HEK293 (cell line): ENCODE measurements at regions not wholly inside any gene's neighbourhood (a gene's known extent, or its start where the extent isn't known, plus 50 kb on each side); places are given as distances from the start of the nearest gene placed in this dataset.

ENCODE experiments used
- GLI4 ChIP-seq: fragments of 450-650 bp; formaldehyde crosslinking; IDR thresholded peaks from 2 replicates; pipeline ENCODE4 v1.5.1; 2016; ENCODE audit warnings: missing biosample characterization, missing genetic modification characterization
- MZF1 ChIP-seq: fragments of 450-650 bp; formaldehyde crosslinking; IDR thresholded peaks from 2 replicates; pipeline ENCODE4 v1.5.1; 2017; ENCODE audit warnings: missing biosample characterization, missing genetic modification characterization, borderline replicate concordance
- SP3 ChIP-seq: fragments of 450-650 bp; formaldehyde crosslinking; IDR thresholded peaks from 2 replicates; pipeline ENCODE4 v1.5.1; 2016; ENCODE audit warnings: missing biosample characterization, missing genetic modification characterization
- ZNF140 ChIP-seq: fragments of 450-650 bp; formaldehyde crosslinking; IDR thresholded peaks from 2 replicates; pipeline ENCODE4 v1.5.1; 2016; ENCODE audit warnings: missing biosample characterization, missing genetic modification characterization
- ZNF155 ChIP-seq: fragments of 450-650 bp; formaldehyde crosslinking; IDR thresholded peaks from 2 replicates; pipeline ENCODE4 v1.5.1; 2016; ENCODE audit warnings: missing biosample characterization, missing genetic modification characterization
- ZNF571 ChIP-seq: fragments of 450-650 bp; formaldehyde crosslinking; IDR thresholded peaks from 2 replicates; pipeline ENCODE4 v1.5.0; 2017; ENCODE audit warnings: missing biosample characterization, missing genetic modification characterization
- TF ChIP-seq, protein P1 (sequence below): fragments of 450-650 bp; formaldehyde crosslinking; IDR thresholded peaks from 2 replicates; pipeline ENCODE4 v1.5.1; 2016; ENCODE audit warnings: missing biosample characterization, missing genetic modification characterization
- TF ChIP-seq, protein P2 (sequence below): fragments of 450-650 bp; formaldehyde crosslinking; IDR thresholded peaks from 2 replicates; pipeline ENCODE4 v1.5.1; 2016; ENCODE audit warnings: missing biosample characterization, missing genetic modification characterization

DNA sequence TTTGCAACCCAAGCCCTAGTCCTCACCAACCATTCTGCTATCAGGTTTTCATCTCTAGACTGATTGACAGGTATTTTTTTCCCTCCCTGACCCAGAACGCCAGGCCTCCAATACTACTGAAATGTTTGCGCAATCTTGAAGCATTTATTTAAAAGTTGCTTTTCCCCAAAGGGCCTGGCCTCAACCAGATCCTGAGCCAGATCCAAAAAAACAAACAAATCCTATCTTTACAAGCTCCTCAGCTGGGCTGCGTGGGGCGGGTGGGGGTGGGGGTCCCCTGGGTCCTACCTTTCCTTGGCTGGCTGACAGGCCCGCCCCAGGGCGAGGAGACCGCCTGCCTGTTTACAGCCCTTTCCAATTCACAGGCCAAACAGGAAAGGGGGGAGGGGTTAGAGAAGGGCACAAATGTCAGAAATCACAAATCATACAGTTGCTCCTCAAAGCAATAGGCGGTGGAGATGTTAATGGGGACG is 98.8 kb downstream of the FOXD2 start:
- TF ChIP-seq, protein P1, sequence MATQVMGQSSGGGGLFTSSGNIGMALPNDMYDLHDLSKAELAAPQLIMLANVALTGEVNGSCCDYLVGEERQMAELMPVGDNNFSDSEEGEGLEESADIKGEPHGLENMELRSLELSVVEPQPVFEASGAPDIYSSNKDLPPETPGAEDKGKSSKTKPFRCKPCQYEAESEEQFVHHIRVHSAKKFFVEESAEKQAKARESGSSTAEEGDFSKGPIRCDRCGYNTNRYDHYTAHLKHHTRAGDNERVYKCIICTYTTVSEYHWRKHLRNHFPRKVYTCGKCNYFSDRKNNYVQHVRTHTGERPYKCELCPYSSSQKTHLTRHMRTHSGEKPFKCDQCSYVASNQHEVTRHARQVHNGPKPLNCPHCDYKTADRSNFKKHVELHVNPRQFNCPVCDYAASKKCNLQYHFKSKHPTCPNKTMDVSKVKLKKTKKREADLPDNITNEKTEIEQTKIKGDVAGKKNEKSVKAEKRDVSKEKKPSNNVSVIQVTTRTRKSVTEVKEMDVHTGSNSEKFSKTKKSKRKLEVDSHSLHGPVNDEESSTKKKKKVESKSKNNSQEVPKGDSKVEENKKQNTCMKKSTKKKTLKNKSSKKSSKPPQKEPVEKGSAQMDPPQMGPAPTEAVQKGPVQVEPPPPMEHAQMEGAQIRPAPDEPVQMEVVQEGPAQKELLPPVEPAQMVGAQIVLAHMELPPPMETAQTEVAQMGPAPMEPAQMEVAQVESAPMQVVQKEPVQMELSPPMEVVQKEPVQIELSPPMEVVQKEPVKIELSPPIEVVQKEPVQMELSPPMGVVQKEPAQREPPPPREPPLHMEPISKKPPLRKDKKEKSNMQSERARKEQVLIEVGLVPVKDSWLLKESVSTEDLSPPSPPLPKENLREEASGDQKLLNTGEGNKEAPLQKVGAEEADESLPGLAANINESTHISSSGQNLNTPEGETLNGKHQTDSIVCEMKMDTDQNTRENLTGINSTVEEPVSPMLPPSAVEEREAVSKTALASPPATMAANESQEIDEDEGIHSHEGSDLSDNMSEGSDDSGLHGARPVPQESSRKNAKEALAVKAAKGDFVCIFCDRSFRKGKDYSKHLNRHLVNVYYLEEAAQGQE (tag by site-specific recombination) = no peak
- no peak for TF ChIP-seq MZF1
- TF ChIP-seq, protein P2, sequence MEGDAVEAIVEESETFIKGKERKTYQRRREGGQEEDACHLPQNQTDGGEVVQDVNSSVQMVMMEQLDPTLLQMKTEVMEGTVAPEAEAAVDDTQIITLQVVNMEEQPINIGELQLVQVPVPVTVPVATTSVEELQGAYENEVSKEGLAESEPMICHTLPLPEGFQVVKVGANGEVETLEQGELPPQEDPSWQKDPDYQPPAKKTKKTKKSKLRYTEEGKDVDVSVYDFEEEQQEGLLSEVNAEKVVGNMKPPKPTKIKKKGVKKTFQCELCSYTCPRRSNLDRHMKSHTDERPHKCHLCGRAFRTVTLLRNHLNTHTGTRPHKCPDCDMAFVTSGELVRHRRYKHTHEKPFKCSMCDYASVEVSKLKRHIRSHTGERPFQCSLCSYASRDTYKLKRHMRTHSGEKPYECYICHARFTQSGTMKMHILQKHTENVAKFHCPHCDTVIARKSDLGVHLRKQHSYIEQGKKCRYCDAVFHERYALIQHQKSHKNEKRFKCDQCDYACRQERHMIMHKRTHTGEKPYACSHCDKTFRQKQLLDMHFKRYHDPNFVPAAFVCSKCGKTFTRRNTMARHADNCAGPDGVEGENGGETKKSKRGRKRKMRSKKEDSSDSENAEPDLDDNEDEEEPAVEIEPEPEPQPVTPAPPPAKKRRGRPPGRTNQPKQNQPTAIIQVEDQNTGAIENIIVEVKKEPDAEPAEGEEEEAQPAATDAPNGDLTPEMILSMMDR (tag by site-specific recombination) = no peak
- TF ChIP-seq ZNF155 (tag by site-specific recombination) = no peak
- no peak for TF ChIP-seq ZNF571
- TF ChIP-seq ZNF140 (tag by site-specific recombination) = no peak
- TF ChIP-seq GLI4 = no peak
- no peak for TF ChIP-seq SP3
